Fibroblast of lung (primary cell): ENCODE measurements at regions not wholly inside any gene's neighbourhood (a gene's known extent, or its start where the extent isn't known, plus 50 kb on each side); places are given as distances from the start of the nearest gene placed in this dataset.
"Not testable (repeated sequence)": the region's sequence is repeated elsewhere in the genome, so short reads cannot be mapped to it uniquely, and the experiment has no call there.

ENCODE experiments used
- DNase-seq, 2 donors: peaks; one replicate each; pipeline versions ENCODE4 v3.0.0 to v3.0.0-alpha.2; 2010; ENCODE audit warnings: low read depth in 2 of 2
- H2AFZ ChIP-seq: 2 replicates; pipeline ENCODE4 v1.5.1; 2012; ENCODE audit warnings: low read length, control low read depth, inconsistent platforms
- H3K27ac ChIP-seq: 2 replicates; pipeline ENCODE4 v1.5.1; 2011; ENCODE audit warnings: low read length, control low read depth; ENCODE audit not compliant: insufficient read depth
- H3K27me3 ChIP-seq: 2 replicates; pipeline ENCODE4 v1.5.1; 2011; ENCODE audit warnings: mild to moderate bottlenecking, low read length; ENCODE audit not compliant: control insufficient read depth, insufficient read depth
- H3K36me3 ChIP-seq: 2 replicates; pipeline ENCODE4 v1.5.1; 2011; ENCODE audit warnings: low read length; ENCODE audit not compliant: control insufficient read depth, insufficient read depth
- H3K4me1 ChIP-seq: 2 replicates; pipeline ENCODE4 v1.5.1; 2011; ENCODE audit warnings: low read length; ENCODE audit not compliant: control insufficient read depth, insufficient read depth; ENCODE audit errors: extremely low read depth
- H3K4me2 ChIP-seq: 2 replicates; pipeline ENCODE4 v1.5.1; 2011; ENCODE audit warnings: low read length, control low read depth; ENCODE audit not compliant: insufficient read depth; ENCODE audit errors: extremely low read depth
- H3K4me3 ChIP-seq, 4 experiments: fragments of 200-600 bp in 1 of 4; sonication (generic) in 1 of 4; replicated peaks in 1 of 4; 2 replicates each; pipeline ENCODE4 v1.5.1; 2011 to 2016; ENCODE audit warnings: low read length in 4 of 4, low read depth in 3 of 4, mild to moderate bottlenecking in 3 of 4, control low read depth in 2 of 4, inconsistent platforms in 1 of 4, mixed read lengths in 1 of 4; ENCODE audit not compliant: insufficient read depth in 1 of 4; ENCODE audit errors: control extremely low read depth in 1 of 4
- H3K79me2 ChIP-seq: 2 replicates; pipeline ENCODE4 v1.5.1; 2012; ENCODE audit warnings: mild to moderate bottlenecking, low read length, inconsistent platforms; ENCODE audit not compliant: control insufficient read depth, insufficient read depth
- H3K9ac ChIP-seq: 2 replicates; pipeline ENCODE4 v1.5.1; 2011; ENCODE audit warnings: mild to moderate bottlenecking, low read length, control low read depth; ENCODE audit not compliant: insufficient read depth
- H3K9me3 ChIP-seq: 2 replicates; pipeline ENCODE4 v1.5.1; 2012; ENCODE audit warnings: low read depth, low read length; ENCODE audit not compliant: control insufficient read depth, insufficient read depth
- H4K20me1 ChIP-seq: 2 replicates; pipeline ENCODE4 v1.5.1; 2011; ENCODE audit warnings: low read length; ENCODE audit not compliant: control insufficient read depth, insufficient read depth; ENCODE audit errors: extremely low read depth

GRCh38 chr16:34099028-34099427 is 639.6 kb downstream of the TP53TG3F start:
- H3K9me3 ChIP-seq, H3K4me3 ChIP-seq, H3K27ac ChIP-seq, H4K20me1 ChIP-seq, H3K9ac ChIP-seq, H3K36me3 ChIP-seq, DNase-seq, H3K79me2 ChIP-seq, H2AFZ ChIP-seq, H3K4me1 ChIP-seq, H3K4me2 ChIP-seq, H3K27me3 ChIP-seq: not testable (repeated sequence)
